DOHH2 (cell line): ENCODE measurements at regions not wholly inside any gene's neighbourhood (a gene's known extent, or its start where the extent isn't known, plus 50 kb on each side); places are given as distances from the start of the nearest gene placed in this dataset.

Source experiments
- H3F3A ChIP-seq: fragments of 200-600 bp; sonication (generic), shearing (Covaris generic); 2 replicates; pipeline ENCODE4 v1.6.0; 2016; ENCODE audit warnings: antibody characterized with exemption, mild to moderate bottlenecking; ENCODE audit not compliant: control insufficient read depth, insufficient read depth
- H3K27ac ChIP-seq: fragments of 200-600 bp; sonication (generic); 2 replicates; pipeline ENCODE4 v1.5.1; 2014; ENCODE audit warnings: low read depth, mild to moderate bottlenecking, low read length, moderate library complexity
- H3K27me3 ChIP-seq: fragments of 200-600 bp; sonication (generic); 2 replicates; pipeline ENCODE4 v1.6.1; 2014; ENCODE audit warnings: mild to moderate bottlenecking, low read length, mixed read lengths; ENCODE audit not compliant: control insufficient read depth
- H3K36me3 ChIP-seq: fragments of 200-600 bp; sonication (generic); 2 replicates; pipeline ENCODE4 v1.6.1; 2014; ENCODE audit warnings: mild to moderate bottlenecking, low read length, moderate library complexity, mixed read lengths; ENCODE audit not compliant: control insufficient read depth
- H3K4me1 ChIP-seq: fragments of 200-600 bp; sonication (generic); 2 replicates; pipeline ENCODE4 v1.6.1; 2014; ENCODE audit warnings: mild to moderate bottlenecking, low read length, mixed read lengths; ENCODE audit not compliant: control insufficient read depth
- H3K4me2 ChIP-seq: fragments of 200-600 bp; sonication (generic); 2 replicates; pipeline ENCODE4 v1.6.0; 2014; ENCODE audit warnings: mild to moderate bottlenecking, low read length, moderate library complexity
- H3K4me3 ChIP-seq: fragments of 200-600 bp; sonication (generic); 2 replicates; pipeline ENCODE4 v1.5.1; 2014; ENCODE audit warnings: mild to moderate bottlenecking, low read length, mixed read lengths
- H3K79me2 ChIP-seq: fragments of 200-600 bp; sonication (generic); 2 replicates; pipeline ENCODE4 v1.6.1; 2014; ENCODE audit warnings: mild to moderate bottlenecking, low read length, mixed read lengths; ENCODE audit not compliant: control insufficient read depth
- H3K9me2 ChIP-seq: fragments of 200-600 bp; sonication (generic); replicated peaks from 2 replicates; pipeline ENCODE4 v1.6.1; 2014; ENCODE audit warnings: mild to moderate bottlenecking, low read length, mixed read lengths; ENCODE audit not compliant: control insufficient read depth
- H3K9me3 ChIP-seq: fragments of 200-600 bp; sonication (generic); 2 replicates; pipeline ENCODE4 v1.6.1; 2014; ENCODE audit warnings: antibody characterized with exemption, low read length, mixed read lengths; ENCODE audit not compliant: control insufficient read depth, insufficient read depth
- H4K20me1 ChIP-seq: fragments of 200-600 bp; sonication (generic); 2 replicates; pipeline ENCODE4 v1.6.0; 2014; ENCODE audit warnings: low read depth, mild to moderate bottlenecking, antibody characterized with exemption, low read length, moderate library complexity; ENCODE audit not compliant: control insufficient read depth, insufficient read depth
- CTCF ChIP-seq: fragments of 200-600 bp; sonication (generic); IDR thresholded peaks from one replicate; pipeline ENCODE4 v1.5.1; 2014; ENCODE audit warnings: antibody characterized with exemption, mild to moderate bottlenecking, low read depth, low read length; ENCODE audit not compliant: poor library complexity, severe bottlenecking
- EZH2phosphoT487 ChIP-seq: fragments of 200-600 bp; sonication (generic); IDR thresholded peaks from 2 replicates; pipeline ENCODE4 v1.6.1; 2017; ENCODE audit warnings: borderline replicate concordance, mild to moderate bottlenecking, antibody characterized with exemption, low read length, moderate library complexity, mixed read lengths

- no peak overlapping the region for H3K27ac ChIP-seq
- H3K27me3 ChIP-seq = no peaks in the 10 kb centered on the region
- H3K79me2 ChIP-seq = no peaks in the 10 kb centered on the region
- H3K9me3 ChIP-seq = no peaks in the 10 kb centered on the region
- no peak overlapping the region for H3K4me3 ChIP-seq
- H3K4me1 ChIP-seq = no peaks in the 10 kb centered on the region
- no peaks in the 10 kb centered on the region for H3F3A ChIP-seq
- H3K9me2 ChIP-seq = no peaks in the 10 kb centered on the region
- TF ChIP-seq CTCF (no peak), EZH2phosphoT487 (no peak)
- H3K4me2 ChIP-seq = no peak overlapping the region
- H3K36me3 ChIP-seq = no peaks in the 10 kb centered on the region
- no peaks in the 10 kb centered on the region for H4K20me1 ChIP-seq
Measured at GRCh38 chr3:21169948-21170347, 581.1 kb downstream of the ZNF385D start.

- TF ChIP-seq EZH2phosphoT487 (no peak), CTCF (no peak)
- H3F3A ChIP-seq = no peaks in the 10 kb centered on the region
- no peaks in the 10 kb centered on the region for H3K4me1 ChIP-seq
- H3K4me3 ChIP-seq = no peak overlapping the region
- no peak overlapping the region for H3K27ac ChIP-seq
- H3K9me2 ChIP-seq = no peaks in the 10 kb centered on the region
- H4K20me1 ChIP-seq = no peaks in the 10 kb centered on the region
- H3K9me3 ChIP-seq = no peaks in the 10 kb centered on the region
- H3K79me2 ChIP-seq = no peaks in the 10 kb centered on the region
- no peaks in the 10 kb centered on the region for H3K27me3 ChIP-seq
- H3K4me2 ChIP-seq = no peak overlapping the region
- no peaks in the 10 kb centered on the region for H3K36me3 ChIP-seq
Measured at GRCh38 chr3:21168471-21168870, 582.5 kb downstream of the ZNF385D start.

- H3K4me1 ChIP-seq = no peaks in the 10 kb centered on the region
Measured at GRCh38 chr3:21163956-21164355, 587.1 kb downstream of the ZNF385D start.

More at GRCh38 chr3:21163956-21164355, 587.1 kb downstream of the ZNF385D start:
- H3K9me3 ChIP-seq = no peaks in the 10 kb centered on the region
- no peaks in the 10 kb centered on the region for H3K27me3 ChIP-seq
- no peaks in the 10 kb centered on the region for H3K36me3 ChIP-seq
- H3K79me2 ChIP-seq = no peaks in the 10 kb centered on the region
- H3K27ac ChIP-seq = no peak overlapping the region
- no peak for TF ChIP-seq CTCF
- no peak for TF ChIP-seq EZH2phosphoT487
- no peak overlapping the region for H3K4me2 ChIP-seq
- H3F3A ChIP-seq = no peaks in the 10 kb centered on the region
- no peaks in the 10 kb centered on the region for H4K20me1 ChIP-seq
- no peaks in the 10 kb centered on the region for H3K9me2 ChIP-seq
- H3K4me3 ChIP-seq = no peak overlapping the region
